WI38 (cell line): ENCODE measurements at regions not wholly inside any gene's neighbourhood (a gene's known extent, or its start where the extent isn't known, plus 50 kb on each side); places are given as distances from the start of the nearest gene placed in this dataset.
"Not testable (repeated sequence)": the region's sequence is repeated elsewhere in the genome, so short reads cannot be mapped to it uniquely, and the experiment has no call there.

Experiments used
- H3K4me3 ChIP-seq: 2 replicates; pipeline ENCODE4 v1.5.1; 2011; ENCODE audit warnings: low read depth, mild to moderate bottlenecking, control low read depth, low read length
- CTCF ChIP-seq: IDR thresholded peaks from 2 replicates; pipeline ENCODE4 v1.5.1; 2012; ENCODE audit warnings: low read depth, mild to moderate bottlenecking, control low read depth, low read length

- TF ChIP-seq CTCF, result no peak
- H3K4me3 ChIP-seq, result no peak overlapping the region
Measured at GRCh38 chr17:72457712-72458111, 336.9 kb downstream of the SOX9 start.

GRCh38 chr17:72458301-72458700 lies 337.5 kb downstream of the SOX9 start:
- H3K4me3 ChIP-seq, result no peak overlapping the region
- no peak for TF ChIP-seq CTCF

GRCh38 chr17:72460711-72461110 lies 339.9 kb downstream of the SOX9 start:
- H3K4me3 ChIP-seq, result no peak overlapping the region
- no peak for TF ChIP-seq CTCF

GRCh38 chr17:72461757-72462156 lies 340.9 kb downstream of the SOX9 start:
- TF ChIP-seq CTCF, result no peak
- H3K4me3 ChIP-seq, result no peak overlapping the region

GRCh38 chr17:72462407-72462806 lies 341.6 kb downstream of the SOX9 start:
- no peak for TF ChIP-seq CTCF
- no peak overlapping the region for H3K4me3 ChIP-seq

- TF ChIP-seq CTCF, result no peak
- no peak overlapping the region for H3K4me3 ChIP-seq
Measured at GRCh38 chr17:72462814-72463213, 342.0 kb downstream of the SOX9 start.

GRCh38 chr17:72463287-72464102 lies 342.7 kb downstream of the SOX9 start:
- no peak overlapping the region for H3K4me3 ChIP-seq
- no peak for TF ChIP-seq CTCF

- not testable (repeated sequence) for H3K4me3 ChIP-seq
Measured at GRCh38 chr17:72464221-72464620, 343.4 kb downstream of the SOX9 start.
